Left ventricle myocardium inferior (tissue), 1 donor: ENCODE measurements at regions not wholly inside any gene's neighbourhood (a gene's known extent, or its start where the extent isn't known, plus 50 kb on each side); places are given as distances from the start of the nearest gene placed in this dataset.

Source experiments
- DNase-seq: peaks from one replicate; pipeline ENCODE4 v3.0.0-alpha.2; 2020
- H3K27ac ChIP-seq: fragments of 200-600 bp; replicated peaks from 2 replicates; pipeline ENCODE4 v1.8.0; 2021
- H3K27me3 ChIP-seq: fragments of 200-600 bp; 2 replicates; pipeline ENCODE4 v1.8.0; 2021; ENCODE audit warnings: low read depth
- H3K36me3 ChIP-seq: fragments of 200-600 bp; 2 replicates; pipeline ENCODE4 v1.8.0; 2021
- H3K4me1 ChIP-seq: fragments of 200-600 bp; 2 replicates; pipeline ENCODE4 v1.8.0; 2021
- H3K4me3 ChIP-seq: fragments of 200-600 bp; 2 replicates; pipeline ENCODE4 v1.8.0; 2021; ENCODE audit warnings: mild to moderate bottlenecking, moderate library complexity
- H3K9me3 ChIP-seq: fragments of 200-600 bp; replicated peaks from 2 replicates; pipeline ENCODE4 v1.8.0; 2021
- intact Hi-C: fragments of 100-400 bp; cut with micrococcal nuclease; formaldehyde crosslinking; loops from one replicate; pipeline ENCODE4 v1.11.0; 2022
- TF ChIP-seq, protein P1 (sequence below): fragments of 200-600 bp; IDR thresholded peaks from 2 replicates; pipeline ENCODE4 v1.8.0; 2021; ENCODE audit warnings: antibody characterized with exemption, mild to moderate bottlenecking, borderline replicate concordance
- donor health status: DM: no; HTN: yes; CAD: no; lungs with severe emphysema.

DNA sequence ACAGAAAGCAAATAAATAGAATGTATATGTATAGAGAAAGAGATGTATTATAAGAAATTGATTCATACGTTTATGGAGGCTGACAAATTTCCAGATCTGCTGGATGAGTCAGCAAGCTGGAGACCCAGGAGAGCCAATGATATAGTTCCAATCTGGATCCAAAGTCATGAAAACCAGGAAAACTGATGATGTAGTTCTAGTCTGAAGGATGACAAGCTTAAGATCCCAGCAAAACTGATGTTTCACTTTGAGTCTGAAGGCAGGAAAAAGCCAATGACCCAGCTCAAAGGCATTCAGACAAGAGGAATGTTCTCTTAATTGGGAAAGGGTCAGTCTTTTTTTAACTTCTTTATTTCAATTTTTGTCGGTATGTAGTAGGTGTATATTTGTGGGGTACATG is 102.6 kb downstream of the LHFPL1 start:
- TF ChIP-seq, protein P1, sequence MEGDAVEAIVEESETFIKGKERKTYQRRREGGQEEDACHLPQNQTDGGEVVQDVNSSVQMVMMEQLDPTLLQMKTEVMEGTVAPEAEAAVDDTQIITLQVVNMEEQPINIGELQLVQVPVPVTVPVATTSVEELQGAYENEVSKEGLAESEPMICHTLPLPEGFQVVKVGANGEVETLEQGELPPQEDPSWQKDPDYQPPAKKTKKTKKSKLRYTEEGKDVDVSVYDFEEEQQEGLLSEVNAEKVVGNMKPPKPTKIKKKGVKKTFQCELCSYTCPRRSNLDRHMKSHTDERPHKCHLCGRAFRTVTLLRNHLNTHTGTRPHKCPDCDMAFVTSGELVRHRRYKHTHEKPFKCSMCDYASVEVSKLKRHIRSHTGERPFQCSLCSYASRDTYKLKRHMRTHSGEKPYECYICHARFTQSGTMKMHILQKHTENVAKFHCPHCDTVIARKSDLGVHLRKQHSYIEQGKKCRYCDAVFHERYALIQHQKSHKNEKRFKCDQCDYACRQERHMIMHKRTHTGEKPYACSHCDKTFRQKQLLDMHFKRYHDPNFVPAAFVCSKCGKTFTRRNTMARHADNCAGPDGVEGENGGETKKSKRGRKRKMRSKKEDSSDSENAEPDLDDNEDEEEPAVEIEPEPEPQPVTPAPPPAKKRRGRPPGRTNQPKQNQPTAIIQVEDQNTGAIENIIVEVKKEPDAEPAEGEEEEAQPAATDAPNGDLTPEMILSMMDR, result no peak
- no peak overlapping the region for H3K27ac ChIP-seq
- no peak for DNase-seq
- no peaks in the 10 kb centered on the region for H3K27me3 ChIP-seq
- no peak overlapping the region for H3K4me3 ChIP-seq
- no peaks in the 10 kb centered on the region for H3K36me3 ChIP-seq
- no peaks in the 10 kb centered on the region for H3K4me1 ChIP-seq
- intact Hi-C loops, result no loop called here
- peaks cover 7% of the 10 kb centered on the region for H3K9me3 ChIP-seq

DNA sequence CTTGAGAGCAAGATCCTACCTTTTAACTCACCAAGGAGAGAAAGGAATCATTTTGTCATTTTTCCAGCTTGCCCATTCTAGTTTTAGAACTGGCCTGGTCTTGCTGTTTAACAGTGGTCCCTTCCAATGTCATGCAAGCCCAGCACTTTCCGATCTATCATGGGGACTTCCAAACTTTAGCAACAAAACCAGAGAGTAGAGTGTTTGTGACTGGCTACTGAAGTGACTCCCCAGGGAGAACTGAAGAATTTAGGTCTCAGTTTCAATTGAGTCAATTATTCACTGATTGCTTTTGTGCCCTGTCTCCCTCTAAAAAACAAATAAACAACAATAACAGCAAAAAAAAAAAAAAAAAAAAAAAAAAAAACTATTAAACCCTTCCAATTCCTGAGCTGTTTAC is 108.3 kb downstream of the LHFPL1 start:
- DNase-seq, result no peak
- intact Hi-C loops, result no loop called here
- H3K4me3 ChIP-seq, result no peak overlapping the region
- no peaks in the 10 kb centered on the region for H3K27me3 ChIP-seq
- no peak overlapping the region for H3K27ac ChIP-seq
- no peaks in the 10 kb centered on the region for H3K36me3 ChIP-seq
- peaks cover 3% of the 10 kb centered on the region for H3K9me3 ChIP-seq
- TF ChIP-seq, protein P1, result no peak
- no peaks in the 10 kb centered on the region for H3K4me1 ChIP-seq

DNA sequence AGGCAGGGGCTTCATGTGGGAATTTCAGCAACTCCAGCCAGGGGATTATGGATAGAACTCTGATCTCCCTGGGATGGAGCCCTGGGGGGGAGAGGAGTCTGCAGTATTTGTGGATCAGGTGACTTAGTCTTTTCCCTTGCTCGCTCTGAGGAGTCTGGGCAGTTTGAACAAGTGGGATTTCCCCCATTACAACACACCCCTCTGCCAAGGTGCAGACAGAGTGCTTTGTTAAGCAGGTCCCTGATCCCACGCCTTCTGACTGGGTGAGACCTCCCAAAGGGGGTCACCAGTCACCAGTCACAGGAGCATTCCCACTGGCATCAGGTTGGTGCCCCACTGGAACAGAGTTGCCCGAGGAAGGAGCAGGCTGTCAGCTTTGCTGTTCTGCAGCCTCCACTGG is 123.9 kb downstream of the LHFPL1 start:
- Histone ChIP-seq H3K36me3 (no peaks in the 10 kb centered on the region), H3K27me3 (no peaks in the 10 kb centered on the region), H3K4me3 (no peak overlapping the region), H3K4me1 (no peaks in the 10 kb centered on the region), H3K9me3 (no peaks in the 10 kb centered on the region), H3K27ac (no peak overlapping the region)
- DNase-seq, result no peak
- TF ChIP-seq, protein P1, result no peak
- intact Hi-C loops, result no loop called here

DNA sequence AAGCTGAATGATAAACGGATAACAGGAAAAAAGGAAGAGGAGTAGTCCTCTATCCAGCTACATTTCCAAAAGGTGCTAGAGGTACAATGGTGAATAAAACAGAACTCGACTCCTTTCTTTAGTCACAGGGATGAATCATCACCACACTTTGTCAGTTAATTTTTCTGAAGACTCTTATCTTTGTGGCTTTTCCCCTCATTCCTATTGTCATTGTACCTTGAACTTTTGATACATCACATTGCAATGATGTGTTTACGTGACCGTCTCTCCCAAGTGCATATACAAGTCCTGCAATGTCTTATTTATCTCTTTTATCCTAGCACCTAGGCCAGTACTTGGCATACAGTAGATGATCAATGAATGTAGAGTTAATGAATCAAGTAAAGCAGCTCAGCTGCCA is 134.7 kb downstream of the LHFPL1 start:
- Histone ChIP-seq H3K4me3 (no peak overlapping the region), H3K4me1 (no peaks in the 10 kb centered on the region), H3K27ac (no peak overlapping the region), H3K27me3 (no peaks in the 10 kb centered on the region), H3K36me3 (no peaks in the 10 kb centered on the region), H3K9me3 (no peaks in the 10 kb centered on the region)
- no peak for DNase-seq
- TF ChIP-seq, protein P1, result no peak
- intact Hi-C loops, result no loop called here

DNA sequence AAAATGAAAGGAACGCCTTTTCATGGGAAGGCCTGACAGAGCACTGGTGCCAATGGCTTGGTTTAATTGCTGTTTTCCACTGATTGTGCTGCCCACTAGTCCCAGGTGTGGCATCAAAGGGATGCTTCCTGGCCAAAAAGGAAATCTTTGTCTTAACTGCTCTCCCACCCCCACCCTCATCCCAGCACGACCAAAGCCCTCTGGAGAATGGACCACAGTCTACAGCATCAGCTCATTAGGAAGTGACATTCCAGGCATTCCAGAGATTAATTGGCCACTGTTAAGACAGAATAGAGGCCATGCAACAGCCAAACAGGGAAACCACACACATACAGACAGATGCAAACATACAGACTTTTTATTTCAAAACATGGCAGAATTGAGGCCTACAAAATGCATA is 143.2 kb downstream of the LHFPL1 start:
- DNase-seq, result no peak
- intact Hi-C loops, result no loop called here
- H3K36me3 ChIP-seq, result no peaks in the 10 kb centered on the region
- TF ChIP-seq, protein P1, result no peak
- no peak overlapping the region for H3K4me3 ChIP-seq
- H3K9me3 ChIP-seq, result no peaks in the 10 kb centered on the region
- H3K4me1 ChIP-seq, result no peaks in the 10 kb centered on the region
- no peak overlapping the region for H3K27ac ChIP-seq
- H3K27me3 ChIP-seq, result no peaks in the 10 kb centered on the region

DNA sequence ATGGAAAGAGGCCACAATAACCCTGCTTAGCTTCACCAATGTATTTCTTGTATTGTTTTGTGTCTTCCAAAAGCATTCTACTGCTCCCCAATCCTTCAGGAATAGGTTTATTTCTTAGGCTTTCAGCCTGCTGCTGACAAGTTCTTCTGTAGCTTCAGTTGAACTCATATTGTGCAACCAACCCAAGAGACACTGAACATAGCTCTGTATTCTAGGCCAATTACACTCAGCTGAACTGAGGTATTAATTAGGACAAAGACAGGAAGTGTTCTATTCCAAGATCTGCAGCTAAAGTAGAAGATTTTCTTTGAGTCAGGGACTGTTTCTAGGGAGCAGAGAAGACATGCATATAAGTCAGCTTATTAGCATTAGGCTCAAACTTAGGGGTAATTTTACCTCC is 151.8 kb downstream of the LHFPL1 start:
- TF ChIP-seq, protein P1, result no peak

More for the DNA sequence above, 151.8 kb downstream of the LHFPL1 start:
- Histone ChIP-seq H3K27me3 (no peaks in the 10 kb centered on the region), H3K36me3 (no peaks in the 10 kb centered on the region), H3K9me3 (no peaks in the 10 kb centered on the region), H3K4me1 (no peaks in the 10 kb centered on the region), H3K27ac (no peak overlapping the region), H3K4me3 (no peak overlapping the region)
- no peak for DNase-seq
- intact Hi-C loops, result no loop called here
